Fibroblast of lung (primary cell): ENCODE measurements at regions not wholly inside any gene's neighbourhood (a gene's known extent, or its start where the extent isn't known, plus 50 kb on each side); places are given as distances from the start of the nearest gene placed in this dataset.

Experiments used
- EZH2 ChIP-seq: IDR thresholded peaks from 2 replicates; pipeline ENCODE4 v1.5.1; 2012; ENCODE audit warnings: low read length, control low read depth, mild to moderate bottlenecking; ENCODE audit errors: missing control alignments
- TF ChIP-seq, protein P1 (sequence below), 2 donors: IDR thresholded peaks in 1 of 2; conservative IDR thresholded peaks in 1 of 2; 1 replicate in 1 of 2; 2 replicates in 1 of 2; pipeline ENCODE4 v1.5.1; 2011 to 2012; ENCODE audit warnings: low read length in 2 of 2, control low read depth in 1 of 2, inconsistent platforms in 1 of 2, low read depth in 1 of 2, mild to moderate bottlenecking in 1 of 2

- TF ChIP-seq, protein P1, sequence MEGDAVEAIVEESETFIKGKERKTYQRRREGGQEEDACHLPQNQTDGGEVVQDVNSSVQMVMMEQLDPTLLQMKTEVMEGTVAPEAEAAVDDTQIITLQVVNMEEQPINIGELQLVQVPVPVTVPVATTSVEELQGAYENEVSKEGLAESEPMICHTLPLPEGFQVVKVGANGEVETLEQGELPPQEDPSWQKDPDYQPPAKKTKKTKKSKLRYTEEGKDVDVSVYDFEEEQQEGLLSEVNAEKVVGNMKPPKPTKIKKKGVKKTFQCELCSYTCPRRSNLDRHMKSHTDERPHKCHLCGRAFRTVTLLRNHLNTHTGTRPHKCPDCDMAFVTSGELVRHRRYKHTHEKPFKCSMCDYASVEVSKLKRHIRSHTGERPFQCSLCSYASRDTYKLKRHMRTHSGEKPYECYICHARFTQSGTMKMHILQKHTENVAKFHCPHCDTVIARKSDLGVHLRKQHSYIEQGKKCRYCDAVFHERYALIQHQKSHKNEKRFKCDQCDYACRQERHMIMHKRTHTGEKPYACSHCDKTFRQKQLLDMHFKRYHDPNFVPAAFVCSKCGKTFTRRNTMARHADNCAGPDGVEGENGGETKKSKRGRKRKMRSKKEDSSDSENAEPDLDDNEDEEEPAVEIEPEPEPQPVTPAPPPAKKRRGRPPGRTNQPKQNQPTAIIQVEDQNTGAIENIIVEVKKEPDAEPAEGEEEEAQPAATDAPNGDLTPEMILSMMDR (conservative IDR thresholded peaks at IDR 0.05 in 1 of 2, IDR thresholded peaks at IDR 0.05 in 1 of 2; ENCODE audit: low read depth in 1 of 2, low read length in 2 of 2), result no peak
- no peak for TF ChIP-seq EZH2
Measured at GRCh38 chr1:2856676-2857375, 55.3 kb upstream of the TTC34 start.
